GM12878 (cell line): ENCODE measurements at regions not wholly inside any gene's neighbourhood (a gene's known extent, or its start where the extent isn't known, plus 50 kb on each side); places are given as distances from the start of the nearest gene placed in this dataset.

Experiments used
- ATAC-seq: fragments of 200-7000 bp; cut with Tn5 transposase; 3 replicates; pipeline ENCODE4 v1.9.1; 2020; ENCODE audit warnings: mild to moderate bottlenecking, moderate library complexity
- BruUV-seq: library from RNA; stranded (reverse); fragments of 400-500 nt; replicated peaks from 2 replicates; lab custom pipeline; 2021; lab: Mats Ljungman, UMichigan
- CTCF ChIA-PET: fragments of 300-600 bp; sonication (Branson Sonifier 250); formaldehyde crosslinking; extraction: SDS; loops from one replicate; lab custom pipeline; 2021; ENCODE audit warnings: inconsistent platforms; lab: Yijun Ruan, JAX
- POLR2A ChIA-PET: fragments of 350-600 bp; formaldehyde crosslinking; extraction: SDS; loops from one replicate; lab custom pipeline; 2021; ENCODE audit warnings: inconsistent platforms; lab: Charles Lee
- RAD21 ChIA-PET: fragments of 300-600 bp; sonication (Branson Sonifier 250); formaldehyde crosslinking; loops from one replicate; lab custom pipeline; 2023; ENCODE audit warnings: antibody characterized with exemption; ENCODE audit not compliant: unreplicated experiment; lab: Charles Lee
- SMC1A ChIA-PET: fragments of 300-600 bp; sonication (Branson Sonifier 250); formaldehyde crosslinking; loops from one replicate; lab custom pipeline; 2023; ENCODE audit not compliant: unreplicated experiment, uncharacterized antibody; lab: Charles Lee
- DNase-seq: peaks from one replicate; pipeline ENCODE4 v3.0.0-alpha.2; 2011; ENCODE audit warnings: low read depth, low spot score
- FAIRE-seq: peaks from 3 replicates; lab custom pipeline; 2011; peaks lifted over from hg19 to GRCh38; lab: Jason Lieb, UNC
- H2AFZ ChIP-seq: 2 replicates; pipeline ENCODE4 v1.6.0; 2011; ENCODE audit warnings: low read depth, low read length, control low read depth; ENCODE audit not compliant: control insufficient read depth
- H3K27ac ChIP-seq: 2 replicates; pipeline ENCODE4 v1.5.1; 2011; ENCODE audit warnings: control low read depth; ENCODE audit not compliant: control insufficient read depth, insufficient read depth
- H3K27me3 ChIP-seq, 2 experiments: replicated peaks in 1 of 2; 2 replicates each; pipeline versions ENCODE4 v1.6.0 to v1.6.1; 2011; ENCODE audit warnings: low read length in 1 of 2; ENCODE audit not compliant: control insufficient read depth in 2 of 2, insufficient read depth in 2 of 2
- H3K36me3 ChIP-seq, 2 experiments: 2 replicates each; pipeline ENCODE4 v1.5.1; 2011; ENCODE audit warnings: low read length in 1 of 2; ENCODE audit not compliant: control insufficient read depth in 2 of 2, insufficient read depth in 2 of 2
- H3K4me1 ChIP-seq: 2 replicates; pipeline ENCODE4 v1.6.1; 2011; ENCODE audit warnings: mild to moderate bottlenecking, low read length, moderate library complexity, mixed read lengths; ENCODE audit not compliant: control insufficient read depth, insufficient read depth
- H3K4me2 ChIP-seq: 2 replicates; pipeline ENCODE4 v1.6.0; 2011; ENCODE audit warnings: control low read depth; ENCODE audit not compliant: control insufficient read depth, insufficient read depth
- H3K4me3 ChIP-seq: fragments of 200-600 bp; sonication (generic); 2 replicates; pipeline ENCODE4 v1.5.1; 2016
- H3K79me2 ChIP-seq: 2 replicates; pipeline ENCODE4 v1.6.0; 2011; ENCODE audit warnings: low read length; ENCODE audit not compliant: control insufficient read depth, insufficient read depth
- H3K9ac ChIP-seq: 2 replicates; pipeline ENCODE4 v1.8.0; 2011; ENCODE audit warnings: low read length, control low read depth, mixed read lengths; ENCODE audit not compliant: control insufficient read depth, insufficient read depth
- H3K9me3 ChIP-seq: replicated peaks from 3 replicates; pipeline ENCODE4 v1.5.1; 2011; ENCODE audit warnings: mild to moderate bottlenecking, low read length; ENCODE audit not compliant: control insufficient read depth, insufficient read depth
- H4K20me1 ChIP-seq: 2 replicates; pipeline ENCODE4 v1.6.0; 2011; ENCODE audit not compliant: control insufficient read depth, insufficient read depth
- NFIC ChIP-seq: IDR thresholded peaks from 2 replicates; pipeline ENCODE4 v1.6.1; 2012; ENCODE audit warnings: low read depth, mild to moderate bottlenecking, inconsistent platforms, low read length, moderate library complexity
- STAT1 ChIP-seq: fragments of 450-650 bp; conservative IDR thresholded peaks from 2 replicates; pipeline ENCODE4 v1.6.1; 2014; ENCODE audit warnings: antibody characterized with exemption, mild to moderate bottlenecking
- ZBED1 ChIP-seq: IDR thresholded peaks from 2 replicates; pipeline ENCODE4 v1.6.1; 2016; ENCODE audit warnings: borderline replicate concordance
- ZNF592 ChIP-seq: fragments of 450-650 bp; IDR thresholded peaks from 2 replicates; pipeline ENCODE4 v1.6.1; 2017; ENCODE audit warnings: mild to moderate bottlenecking, moderate library complexity
- ZZZ3 ChIP-seq: IDR thresholded peaks from 2 replicates; pipeline ENCODE4 v1.6.1; 2011; ENCODE audit warnings: low read depth; ENCODE audit not compliant: control insufficient read depth, insufficient read length
- WGBS: methylation state at CpG from one replicate; pipeline ENCODE4 v1.1.6; 2016; ENCODE audit warnings: low lambda C conversion rate; ENCODE audit not compliant: insufficient replicate concordance, insufficient coverage; ENCODE audit errors: missing lambda C conversion rate; 5-methylcytosine and 5-hydroxymethylcytosine counted together
- in situ Hi-C: fragments of 300-500 bp; cut with MboI; formaldehyde crosslinking; loops from 9 replicates; pipeline ENCODE4 v1.14.3; 2018; ENCODE audit warnings: mixed read lengths
- intact Hi-C: fragments of 100-400 bp; cut with micrococcal nuclease; formaldehyde crosslinking; loops from one replicate; pipeline ENCODE4 v1.14.2; 2022; ENCODE audit not compliant: unreplicated experiment
- TF ChIP-seq, protein P1 (sequence below): fragments of 450-650 bp; IDR thresholded peaks from 2 replicates; pipeline ENCODE4 v1.6.1; 2016; ENCODE audit warnings: mild to moderate bottlenecking, moderate library complexity, borderline replicate concordance
- TF ChIP-seq, protein P2 (sequence below): IDR thresholded peaks from 2 replicates; pipeline ENCODE4 v1.6.1; 2011; ENCODE audit warnings: low read depth, mild to moderate bottlenecking, low read length, moderate library complexity, borderline replicate concordance; ENCODE audit errors: extremely low read depth

DNA sequence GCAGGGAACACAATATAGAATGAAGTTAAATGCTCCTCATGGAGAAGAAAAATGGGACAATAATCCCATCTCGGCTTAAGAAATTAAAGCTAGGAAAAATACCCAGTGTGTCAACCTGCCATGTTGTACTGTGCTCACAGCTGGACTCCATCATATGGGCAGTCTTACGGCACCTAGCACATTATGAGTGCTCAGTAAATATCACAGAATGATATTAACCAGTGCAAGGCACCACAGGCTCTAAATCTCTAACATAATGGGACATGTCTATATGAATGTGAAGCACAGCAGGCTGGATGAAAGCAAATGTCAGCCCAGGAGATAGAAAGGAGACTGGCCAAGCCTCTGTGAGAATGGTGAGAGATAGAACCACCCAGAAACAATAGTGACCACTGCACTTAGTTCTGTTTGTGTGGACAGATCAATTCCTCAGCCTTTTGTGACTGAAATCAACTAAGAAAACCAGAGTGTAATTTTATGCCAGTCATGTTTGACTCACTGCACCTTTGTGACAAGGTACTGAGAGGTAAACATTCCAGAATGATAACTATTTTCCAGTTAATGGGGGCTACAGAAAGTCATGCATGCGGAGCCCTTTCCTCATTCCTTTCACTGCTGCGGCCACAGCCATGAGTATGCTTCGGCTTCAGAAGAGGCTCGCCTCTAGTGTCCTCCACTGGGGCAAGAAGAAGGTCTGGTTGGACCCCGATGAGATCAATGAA, 140.4 kb upstream of the CDH6 start:
- intact Hi-C loops (no loop called here), in situ Hi-C loops (no loop called here)
- TF ChIP-seq STAT1 (no peak), NFIC (no peak), ZBED1 (no peak), ZNF592 (no peak), ZZZ3 (no peak)
- TF ChIP-seq, protein P1, sequence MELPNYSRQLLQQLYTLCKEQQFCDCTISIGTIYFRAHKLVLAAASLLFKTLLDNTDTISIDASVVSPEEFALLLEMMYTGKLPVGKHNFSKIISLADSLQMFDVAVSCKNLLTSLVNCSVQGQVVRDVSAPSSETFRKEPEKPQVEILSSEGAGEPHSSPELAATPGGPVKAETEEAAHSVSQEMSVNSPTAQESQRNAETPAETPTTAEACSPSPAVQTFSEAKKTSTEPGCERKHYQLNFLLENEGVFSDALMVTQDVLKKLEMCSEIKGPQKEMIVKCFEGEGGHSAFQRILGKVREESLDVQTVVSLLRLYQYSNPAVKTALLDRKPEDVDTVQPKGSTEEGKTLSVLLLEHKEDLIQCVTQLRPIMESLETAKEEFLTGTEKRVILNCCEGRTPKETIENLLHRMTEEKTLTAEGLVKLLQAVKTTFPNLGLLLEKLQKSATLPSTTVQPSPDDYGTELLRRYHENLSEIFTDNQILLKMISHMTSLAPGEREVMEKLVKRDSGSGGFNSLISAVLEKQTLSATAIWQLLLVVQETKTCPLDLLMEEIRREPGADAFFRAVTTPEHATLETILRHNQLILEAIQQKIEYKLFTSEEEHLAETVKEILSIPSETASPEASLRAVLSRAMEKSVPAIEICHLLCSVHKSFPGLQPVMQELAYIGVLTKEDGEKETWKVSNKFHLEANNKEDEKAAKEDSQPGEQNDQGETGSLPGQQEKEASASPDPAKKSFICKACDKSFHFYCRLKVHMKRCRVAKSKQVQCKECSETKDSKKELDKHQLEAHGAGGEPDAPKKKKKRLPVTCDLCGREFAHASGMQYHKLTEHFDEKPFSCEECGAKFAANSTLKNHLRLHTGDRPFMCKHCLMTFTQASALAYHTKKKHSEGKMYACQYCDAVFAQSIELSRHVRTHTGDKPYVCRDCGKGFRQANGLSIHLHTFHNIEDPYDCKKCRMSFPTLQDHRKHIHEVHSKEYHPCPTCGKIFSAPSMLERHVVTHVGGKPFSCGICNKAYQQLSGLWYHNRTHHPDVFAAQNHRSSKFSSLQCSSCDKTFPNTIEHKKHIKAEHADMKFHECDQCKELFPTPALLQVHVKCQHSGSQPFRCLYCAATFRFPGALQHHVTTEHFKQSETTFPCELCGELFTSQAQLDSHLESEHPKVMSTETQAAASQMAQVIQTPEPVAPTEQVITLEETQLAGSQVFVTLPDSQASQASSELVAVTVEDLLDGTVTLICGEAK, result no peak
- TF ChIP-seq, protein P2, sequence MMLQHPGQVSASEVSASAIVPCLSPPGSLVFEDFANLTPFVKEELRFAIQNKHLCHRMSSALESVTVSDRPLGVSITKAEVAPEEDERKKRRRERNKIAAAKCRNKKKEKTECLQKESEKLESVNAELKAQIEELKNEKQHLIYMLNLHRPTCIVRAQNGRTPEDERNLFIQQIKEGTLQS, result no peak
- H3K4me1 ChIP-seq, result no peaks in the 10 kb centered on the region
- H3K79me2 ChIP-seq, result no peaks in the 10 kb centered on the region
- no peak overlapping the region for H2AFZ ChIP-seq
- WGBS, result 21% methylated on average over 7 of the region's 7 CpGs
- no peaks in the 10 kb centered on the region for H3K9me3 ChIP-seq
- H3K4me2 ChIP-seq, result no peak overlapping the region
- ChIA-PET CTCF (interaction anchor here (1.1 kb wide), 1 partner anchor 10 kb away, joined by 3 read pairs; no protein-coding TSS in a partner anchor), RAD21 (no interaction called here), POLR2A (no interaction called here), SMC1A (no interaction called here)
- ATAC-seq (no peak), DNase-seq (no peak), FAIRE-seq (no peak)
- no TSS peak for BruUV-seq
- no peak overlapping the region for H3K4me3 ChIP-seq
- no peaks in the 10 kb centered on the region for H3K27me3 ChIP-seq
- H3K27ac ChIP-seq, result no peak overlapping the region
- no peaks in the 10 kb centered on the region for H4K20me1 ChIP-seq
- H3K9ac ChIP-seq, result no peak overlapping the region
- no peaks in the 10 kb centered on the region for H3K36me3 ChIP-seq
